HepG2 (cell line): ENCODE measurements at regions not wholly inside any gene's neighbourhood (a gene's known extent, or its start where the extent isn't known, plus 50 kb on each side); places are given as distances from the start of the nearest gene placed in this dataset.

Experiments
- ATAC-seq: fragments of 200-7000 bp; cut with Tn5 transposase; 3 replicates; pipeline ENCODE4 v1.9.1; 2020; ENCODE audit warnings: mild to moderate bottlenecking, moderate library complexity
- BruUV-seq: library from RNA; stranded (reverse); fragments of 400-500 nt; replicated peaks from 2 replicates; lab custom pipeline; 2021; lab: Mats Ljungman, UMichigan
- CTCF ChIA-PET: fragments of 300-600 bp; formaldehyde crosslinking; extraction: SDS; loops from one replicate; lab custom pipeline; 2021; ENCODE audit warnings: low total read pairs, inconsistent platforms, low intra/inter-chr PET ratio; lab: Yijun Ruan, JAX
- POLR2A ChIA-PET: fragments of 350-600 bp; sonication (Branson Sonifier 250); formaldehyde crosslinking; loops from one replicate; lab custom pipeline; 2020; ENCODE audit warnings: antibody characterized with exemption, inconsistent platforms; lab: Yijun Ruan, JAX
- DNase-seq: peaks from one replicate; pipeline ENCODE4 v3.0.0-alpha.2; 2015; ENCODE audit warnings: low spot score
- FAIRE-seq: peaks from 3 replicates; lab custom pipeline; 2011; peaks lifted over from hg19 to GRCh38; lab: Jason Lieb, UNC
- H2AFZ ChIP-seq: one replicate; pipeline ENCODE4 v1.6.1; 2011; ENCODE audit warnings: low read length, inconsistent platforms
- H3K27ac ChIP-seq: fragments of 300-600 bp; 3 replicates; pipeline ENCODE4 v1.8.0; 2011; ENCODE audit warnings: mixed run types, mild to moderate bottlenecking, mixed read lengths, low read length, inconsistent platforms; ENCODE audit not compliant: insufficient read depth; ENCODE audit errors: extremely low read length
- H3K27me3 ChIP-seq, 2 experiments: fragments of 200-600 bp in 1 of 2; 2 replicates in 1 of 2; 3 replicates in 1 of 2; pipeline versions ENCODE4 v1.6.0 to v1.8.0; 2011; ENCODE audit warnings: low read length in 2 of 2, mild to moderate bottlenecking in 2 of 2, moderate library complexity in 2 of 2, inconsistent platforms in 1 of 2; ENCODE audit not compliant: insufficient read depth in 2 of 2, control insufficient read depth in 1 of 2
- H3K36me3 ChIP-seq, 2 experiments: fragments of 200-600 bp in 1 of 2; replicated peaks in 1 of 2; 2 replicates in 1 of 2; 3 replicates in 1 of 2; pipeline versions ENCODE4 v1.5.1 to v1.8.0; 2011; ENCODE audit warnings: low read length in 2 of 2, inconsistent platforms in 1 of 2; ENCODE audit not compliant: insufficient read depth in 2 of 2, control insufficient read depth in 1 of 2
- H3K4me1 ChIP-seq: 2 replicates; pipeline ENCODE4 v1.5.1; 2012; ENCODE audit warnings: low read length, inconsistent platforms; ENCODE audit not compliant: insufficient read depth
- H3K4me2 ChIP-seq: 2 replicates; pipeline ENCODE4 v1.6.0; 2011; ENCODE audit warnings: low read depth, low read length, inconsistent platforms
- H3K4me3 ChIP-seq, 3 experiments: fragments of 200-600 bp in 1 of 3; sonication (generic), shearing (Covaris generic) in 1 of 3; replicated peaks in 1 of 3; 2 replicates each; pipeline ENCODE4 v1.5.1; 2011 to 2016; ENCODE audit warnings: low read length in 3 of 3, inconsistent platforms in 2 of 3, low read depth in 2 of 3, mild to moderate bottlenecking in 2 of 3, control low read depth in 1 of 3, mixed read lengths in 1 of 3; ENCODE audit not compliant: insufficient read depth in 1 of 3
- H3K79me2 ChIP-seq: one replicate; pipeline ENCODE4 v1.6.1; 2011; ENCODE audit warnings: low read length, inconsistent platforms; ENCODE audit not compliant: insufficient read depth
- H3K9ac ChIP-seq: 2 replicates; pipeline ENCODE4 v1.6.0; 2011; ENCODE audit warnings: mild to moderate bottlenecking, low read depth, low read length, inconsistent platforms; ENCODE audit not compliant: insufficient read depth
- H3K9me3 ChIP-seq: 2 replicates; pipeline ENCODE4 v1.5.1; 2012; ENCODE audit warnings: mild to moderate bottlenecking, low read length
- H4K20me1 ChIP-seq: 2 replicates; pipeline ENCODE4 v1.6.0; 2011; ENCODE audit warnings: inconsistent platforms, mild to moderate bottlenecking, low read length, moderate library complexity; ENCODE audit not compliant: insufficient read depth
- ISX ChIP-seq: sonication (generic); formaldehyde crosslinking; conservative IDR thresholded peaks from 2 replicates; pipeline ENCODE4 v1.5.0; 2020; ENCODE audit warnings: missing genetic modification reagents
- MLLT10 ChIP-seq: sonication (generic); formaldehyde crosslinking; IDR thresholded peaks from 2 replicates; pipeline ENCODE4 v1.4.0; 2020; ENCODE audit warnings: missing genetic modification reagents
- NFATC3 ChIP-seq: sonication (generic); formaldehyde crosslinking; IDR thresholded peaks from 2 replicates; pipeline ENCODE4 v1.5.1; 2020; ENCODE audit warnings: mild to moderate bottlenecking, missing genetic modification reagents
- SMAD9 ChIP-seq: sonication (generic); formaldehyde crosslinking; IDR thresholded peaks from 2 replicates; pipeline ENCODE4 v1.5.1; 2020; ENCODE audit warnings: mild to moderate bottlenecking, missing genetic modification reagents
- ZBTB3 ChIP-seq: sonication (generic); formaldehyde crosslinking; IDR thresholded peaks from 2 replicates; pipeline ENCODE4 v1.4.0; 2020; ENCODE audit warnings: low read depth, mild to moderate bottlenecking, moderate library complexity, missing genetic modification reagents, borderline replicate concordance
- ZBTB8A ChIP-seq: sonication (generic); formaldehyde crosslinking; IDR thresholded peaks from 2 replicates; pipeline ENCODE4 v1.4.0; 2020; ENCODE audit warnings: mild to moderate bottlenecking, low read depth, missing genetic modification reagents, borderline replicate concordance
- ZNF33A ChIP-seq: sonication (generic); formaldehyde crosslinking; IDR thresholded peaks from 2 replicates; pipeline ENCODE4 v1.5.1; 2020; ENCODE audit warnings: missing genetic modification reagents, mild to moderate bottlenecking, moderate library complexity, borderline replicate concordance
- ZNF784 ChIP-seq: sonication (generic); formaldehyde crosslinking; IDR thresholded peaks from 2 replicates; pipeline ENCODE4 v1.5.1; 2020; ENCODE audit warnings: missing genetic modification reagents, mild to moderate bottlenecking, borderline replicate concordance
- WGBS: methylation state at CpG from one replicate; pipeline ENCODE4 v1.1.6; 2017; ENCODE audit warnings: low lambda C conversion rate; 5-methylcytosine and 5-hydroxymethylcytosine counted together
- in situ Hi-C: cut with HindIII; loops from 2 replicates; pipeline ENCODE4 v1.10.0; 2017; ENCODE audit warnings: low pct_unique_long_range_greater_than_20kb; ENCODE audit not compliant: extremely low pct_ligation_motif_present
- intact Hi-C: fragments of 100-400 bp; cut with micrococcal nuclease; formaldehyde crosslinking; loops from one replicate; pipeline ENCODE4 v1.10.0; 2022; ENCODE audit not compliant: unreplicated experiment
- TF ChIP-seq, protein P1 (sequence below): sonication (generic); formaldehyde crosslinking; IDR thresholded peaks from 2 replicates; pipeline ENCODE4 v1.4.0; 2020; ENCODE audit warnings: mild to moderate bottlenecking, missing genetic modification reagents
- TF ChIP-seq, protein P2 (sequence below): IDR thresholded peaks from 2 replicates; pipeline ENCODE4 v1.6.1; 2016; ENCODE audit warnings: missing compliant biosample characterization, missing genetic modification reagents, borderline replicate concordance

GRCh38 chr5:31107091-31107518, 86.4 kb upstream of the CDH6 start:
- POLR2A ChIA-PET: no interaction called here
- in situ Hi-C loops (no loop called here), intact Hi-C loops (no loop called here)
- no TSS peak for BruUV-seq
- CTCF ChIA-PET: no interaction called here
- H3K27me3 ChIP-seq: no peaks in the 10 kb centered on the region
- H3K36me3 ChIP-seq: no peaks in the 10 kb centered on the region
- H2AFZ ChIP-seq: no peak overlapping the region
- no peak overlapping the region for H3K9ac ChIP-seq
- no peaks in the 10 kb centered on the region for H3K79me2 ChIP-seq
- no peaks in the 10 kb centered on the region for H3K9me3 ChIP-seq
- no peaks in the 10 kb centered on the region for H4K20me1 ChIP-seq
- no peaks in the 10 kb centered on the region for H3K4me1 ChIP-seq
- WGBS: 0% methylated on average over 2 of the region's 2 CpGs
- no peak for DNase-seq
- H3K4me2 ChIP-seq: no peak overlapping the region
- ATAC-seq: no peak
- no peak for FAIRE-seq
- TF ChIP-seq MLLT10: no peak
- no peak for TF ChIP-seq NFATC3 (CRISPR knock-in tag)
- no peak for TF ChIP-seq ZBTB3
- no peak for TF ChIP-seq ZNF33A (CRISPR knock-in tag)
- TF ChIP-seq, protein P1, sequence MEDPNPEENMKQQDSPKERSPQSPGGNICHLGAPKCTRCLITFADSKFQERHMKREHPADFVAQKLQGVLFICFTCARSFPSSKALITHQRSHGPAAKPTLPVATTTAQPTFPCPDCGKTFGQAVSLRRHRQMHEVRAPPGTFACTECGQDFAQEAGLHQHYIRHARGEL (CRISPR knock-in tag): no peak
- no peak for TF ChIP-seq ZBTB8A (CRISPR knock-in tag)
- TF ChIP-seq, protein P2, sequence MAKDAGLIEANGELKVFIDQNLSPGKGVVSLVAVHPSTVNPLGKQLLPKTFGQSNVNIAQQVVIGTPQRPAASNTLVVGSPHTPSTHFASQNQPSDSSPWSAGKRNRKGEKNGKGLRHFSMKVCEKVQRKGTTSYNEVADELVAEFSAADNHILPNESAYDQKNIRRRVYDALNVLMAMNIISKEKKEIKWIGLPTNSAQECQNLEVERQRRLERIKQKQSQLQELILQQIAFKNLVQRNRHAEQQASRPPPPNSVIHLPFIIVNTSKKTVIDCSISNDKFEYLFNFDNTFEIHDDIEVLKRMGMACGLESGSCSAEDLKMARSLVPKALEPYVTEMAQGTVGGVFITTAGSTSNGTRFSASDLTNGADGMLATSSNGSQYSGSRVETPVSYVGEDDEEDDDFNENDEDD (CRISPR knock-in tag): no peak
- TF ChIP-seq SMAD9: no peak
- TF ChIP-seq ZNF784 (CRISPR knock-in tag): no peak
- no peak for TF ChIP-seq ISX (CRISPR knock-in tag)
- H3K27ac ChIP-seq: no peak overlapping the region
- H3K4me3 ChIP-seq: no peak overlapping the region
